Thyroid gland (tissue), 4 donors: ENCODE measurements at regions not wholly inside any gene's neighbourhood (a gene's known extent, or its start where the extent isn't known, plus 50 kb on each side); places are given as distances from the start of the nearest gene placed in this dataset.

Experiments
- DNase-seq, 2 donors: peaks; one replicate each; pipeline ENCODE4 v3.0.0-alpha.2; 2019
- H3K27ac ChIP-seq, 3 donors: fragments of 200-600 bp; sonication (generic); 1 replicate in 2 of 3; 2 replicates in 1 of 3; pipeline ENCODE4 v1.5.1; 2016 to 2019; ENCODE audit warnings: mild to moderate bottlenecking in 1 of 3, moderate library complexity in 1 of 3
- H3K27me3 ChIP-seq: fragments of 200-600 bp; sonication (generic); one replicate; pipeline ENCODE4 v1.5.1; 2019
- H3K36me3 ChIP-seq, 2 donors: fragments of 200-600 bp; sonication (generic); one replicate each; pipeline ENCODE4 v1.5.1; 2016 to 2019
- H3K4me1 ChIP-seq, 2 donors: fragments of 200-600 bp; sonication (generic); one replicate each; pipeline ENCODE4 v1.5.1; 2017 to 2019
- H3K4me3 ChIP-seq, 3 donors: fragments of 200-600 bp; sonication (generic); replicated peaks in 1 of 3; 1 replicate in 2 of 3; 2 replicates in 1 of 3; pipeline ENCODE4 v1.5.1; 2016; ENCODE audit warnings: mild to moderate bottlenecking in 1 of 3
- H3K9me3 ChIP-seq: fragments of 200-600 bp; sonication (generic); one replicate; pipeline ENCODE4 v1.5.1; 2017
- CTCF ChIP-seq, 6 experiments: fragments of 200-600 bp in 3 of 6; fragments of 450-650 bp in 3 of 6; sonication (generic) in 3 of 6; IDR thresholded peaks; one replicate each; pipeline ENCODE4 v1.5.1; 2016 to 2019; ENCODE audit warnings: antibody characterized with exemption in 6 of 6, mild to moderate bottlenecking in 2 of 6, inconsistent platforms in 1 of 6, moderate library complexity in 1 of 6
- POLR2A ChIP-seq, 2 donors: fragments of 450-650 bp; IDR thresholded peaks; one replicate each; pipeline ENCODE4 v1.6.1; 2017; ENCODE audit warnings: antibody characterized with exemption in 2 of 2, mild to moderate bottlenecking in 2 of 2, moderate library complexity in 1 of 2
- WGBS, 2 donors: methylation state at CpG; one replicate each; pipeline ENCODE4 v1.1.5; 2017; 5-methylcytosine and 5-hydroxymethylcytosine counted together
- intact Hi-C: fragments of 100-400 bp; cut with DNase I; formaldehyde crosslinking; loops from one replicate; pipeline ENCODE4 v1.15.1; 2023

DNA sequence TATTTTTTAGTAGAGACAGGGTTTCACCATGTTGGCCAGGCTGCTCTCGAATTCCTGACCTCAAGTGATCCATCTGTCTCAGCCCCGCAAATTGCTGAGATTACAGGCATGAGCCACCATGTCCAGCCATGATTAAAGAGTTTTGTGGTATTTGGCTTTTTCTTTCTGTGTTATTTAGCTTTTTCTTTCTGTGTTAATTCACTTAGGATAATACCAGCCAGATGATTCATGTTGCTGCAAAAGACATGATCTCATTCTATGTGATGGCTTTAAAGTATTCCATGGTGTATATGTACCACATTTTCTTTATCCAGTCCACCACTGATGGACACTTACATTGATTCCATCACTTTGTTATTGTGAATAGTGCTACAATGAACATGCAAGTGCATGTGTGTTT, 1135.2 kb downstream of the AMY1C start:
- DNase-seq: no peak
- WGBS, 2 donors: 83 to 87% methylated on average over 2 of the region's 2 CpGs
- intact Hi-C loops: no loop called here
- TF ChIP-seq CTCF (IDR thresholded peaks at IDR 0.05): no peak
- no peak for TF ChIP-seq POLR2A (IDR thresholded peaks at IDR 0.05)
- Histone ChIP-seq H3K9me3 (no peaks in the 10 kb centered on the region), H3K27ac (no peak overlapping the region), H3K27me3 (no peaks in the 10 kb centered on the region), H3K4me1 (no peaks in the 10 kb centered on the region), H3K36me3 (no peaks in the 10 kb centered on the region), H3K4me3 (no peak overlapping the region)

GRCh38 chr1:104905322-104905721, 1155.6 kb downstream of the AMY1C start:
- TF ChIP-seq CTCF (IDR thresholded peaks at IDR 0.05): no peak
- TF ChIP-seq POLR2A (IDR thresholded peaks at IDR 0.05): no peak
- intact Hi-C loops: no loop called here
- no peaks in the 10 kb centered on the region for H3K27me3 ChIP-seq
- no peak overlapping the region for H3K27ac ChIP-seq
- H3K9me3 ChIP-seq: no peaks in the 10 kb centered on the region
- DNase-seq: no peak
- no peaks in the 10 kb centered on the region for H3K4me1 ChIP-seq
- no peaks in the 10 kb centered on the region for H3K36me3 ChIP-seq
- H3K4me3 ChIP-seq: no peak overlapping the region
- WGBS, 2 donors: 82 to 84% methylated on average over 3 of the region's 3 CpGs

- DNase-seq: no peak
- TF ChIP-seq CTCF (IDR thresholded peaks at IDR 0.05) (no peak), POLR2A (IDR thresholded peaks at IDR 0.05) (no peak)
- Histone ChIP-seq H3K4me1 (no peaks in the 10 kb centered on the region), H3K27me3 (no peaks in the 10 kb centered on the region), H3K36me3 (no peaks in the 10 kb centered on the region), H3K4me3 (no peak overlapping the region), H3K9me3 (no peaks in the 10 kb centered on the region), H3K27ac (no peak overlapping the region)
- intact Hi-C loops: no loop called here
- 58 to 61% methylated on average over 2 of the region's 2 CpGs for WGBS, 2 donors
Observed at GRCh38 chr1:104906141-104906540, 1156.4 kb downstream of the AMY1C start.

GRCh38 chr1:104919188-104919587, 1169.5 kb downstream of the AMY1C start:
- no peaks in the 10 kb centered on the region for H3K9me3 ChIP-seq
- H3K4me1 ChIP-seq: no peaks in the 10 kb centered on the region
- no peak for DNase-seq
- intact Hi-C loops: no loop called here
- no peak overlapping the region for H3K27ac ChIP-seq
- no peaks in the 10 kb centered on the region for H3K27me3 ChIP-seq
- WGBS, 2 donors: 94 to 100% methylated on average over 1 of the region's 1 CpG
- no peaks in the 10 kb centered on the region for H3K36me3 ChIP-seq
- H3K4me3 ChIP-seq: no peak overlapping the region
- no peak for TF ChIP-seq POLR2A (IDR thresholded peaks at IDR 0.05)
- no peak for TF ChIP-seq CTCF (IDR thresholded peaks at IDR 0.05)

GRCh38 chr1:104921525-104921924, 1171.8 kb downstream of the AMY1C start:
- no peaks in the 10 kb centered on the region for H3K27me3 ChIP-seq

More at GRCh38 chr1:104921525-104921924, 1171.8 kb downstream of the AMY1C start:
- H3K9me3 ChIP-seq: no peaks in the 10 kb centered on the region
- no peaks in the 10 kb centered on the region for H3K36me3 ChIP-seq
- no peaks in the 10 kb centered on the region for H3K4me1 ChIP-seq
- H3K27ac ChIP-seq: no peak overlapping the region
- no peak for DNase-seq
- intact Hi-C loops: no loop called here
- H3K4me3 ChIP-seq: no peak overlapping the region
- no peak for TF ChIP-seq CTCF (IDR thresholded peaks at IDR 0.05)
- no peak for TF ChIP-seq POLR2A (IDR thresholded peaks at IDR 0.05)
